Gastrocnemius medialis (tissue), 4 donors: ENCODE measurements at regions not wholly inside any gene's neighbourhood (a gene's known extent, or its start where the extent isn't known, plus 50 kb on each side); places are given as distances from the start of the nearest gene placed in this dataset.

ENCODE experiments used
- POLR2A ChIP-seq, 2 donors: fragments of 450-650 bp; IDR thresholded peaks; one replicate each; pipeline ENCODE4 v1.6.1; 2017; ENCODE audit warnings: antibody characterized with exemption in 2 of 2, mild to moderate bottlenecking in 2 of 2, moderate library complexity in 2 of 2
- TF ChIP-seq, protein P1 (sequence below), 5 experiments: fragments of 450-650 bp in 3 of 5; fragments of 200-600 bp in 2 of 5; sonication (generic) in 2 of 5; IDR thresholded peaks in 4 of 5; conservative IDR thresholded peaks in 1 of 5; 1 replicate in 4 of 5; 2 replicates in 1 of 5; pipeline ENCODE4 v1.5.1; 2016 to 2019; ENCODE audit warnings: antibody characterized with exemption in 5 of 5, mild to moderate bottlenecking in 3 of 5, moderate library complexity in 3 of 5

DNA sequence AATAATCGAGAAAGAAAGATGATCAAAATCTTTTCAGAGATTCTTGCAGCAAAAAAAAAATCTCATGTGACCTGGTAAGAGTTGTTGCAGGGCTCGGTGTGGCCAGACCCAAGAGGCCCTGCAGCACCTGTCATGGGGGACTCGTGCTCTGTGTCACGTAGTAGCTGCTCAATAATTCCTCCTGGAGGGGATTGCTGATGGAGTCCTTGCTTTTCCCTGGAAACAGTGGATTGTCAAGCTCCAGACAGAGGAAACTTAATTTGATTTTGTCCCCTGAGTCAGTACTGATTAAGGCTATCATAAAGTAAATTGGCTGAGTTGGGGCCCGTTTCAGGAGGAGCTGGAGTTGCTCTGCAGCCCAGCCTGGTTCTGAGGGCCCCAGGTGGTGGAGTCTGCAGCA is 125.2 kb downstream of the EDN3 start:
- TF ChIP-seq, protein P1, sequence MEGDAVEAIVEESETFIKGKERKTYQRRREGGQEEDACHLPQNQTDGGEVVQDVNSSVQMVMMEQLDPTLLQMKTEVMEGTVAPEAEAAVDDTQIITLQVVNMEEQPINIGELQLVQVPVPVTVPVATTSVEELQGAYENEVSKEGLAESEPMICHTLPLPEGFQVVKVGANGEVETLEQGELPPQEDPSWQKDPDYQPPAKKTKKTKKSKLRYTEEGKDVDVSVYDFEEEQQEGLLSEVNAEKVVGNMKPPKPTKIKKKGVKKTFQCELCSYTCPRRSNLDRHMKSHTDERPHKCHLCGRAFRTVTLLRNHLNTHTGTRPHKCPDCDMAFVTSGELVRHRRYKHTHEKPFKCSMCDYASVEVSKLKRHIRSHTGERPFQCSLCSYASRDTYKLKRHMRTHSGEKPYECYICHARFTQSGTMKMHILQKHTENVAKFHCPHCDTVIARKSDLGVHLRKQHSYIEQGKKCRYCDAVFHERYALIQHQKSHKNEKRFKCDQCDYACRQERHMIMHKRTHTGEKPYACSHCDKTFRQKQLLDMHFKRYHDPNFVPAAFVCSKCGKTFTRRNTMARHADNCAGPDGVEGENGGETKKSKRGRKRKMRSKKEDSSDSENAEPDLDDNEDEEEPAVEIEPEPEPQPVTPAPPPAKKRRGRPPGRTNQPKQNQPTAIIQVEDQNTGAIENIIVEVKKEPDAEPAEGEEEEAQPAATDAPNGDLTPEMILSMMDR (IDR thresholded peaks at IDR 0.05 in 4 of 5, conservative IDR thresholded peaks at IDR 0.05 in 1 of 5), result no peak
- TF ChIP-seq POLR2A (IDR thresholded peaks at IDR 0.05), result no peak
